Panc1 (cell line): ENCODE measurements at regions not wholly inside any gene's neighbourhood (a gene's known extent, or its start where the extent isn't known, plus 50 kb on each side); places are given as distances from the start of the nearest gene placed in this dataset.

Source experiments
- ATAC-seq: fragments of 200-7000 bp; cut with Tn5 transposase; 2 replicates; pipeline ENCODE4 v1.9.1; 2020; ENCODE audit warnings: mild to moderate bottlenecking, moderate library complexity
- BruUV-seq: library from RNA; stranded (reverse); fragments of 400-500 nt; replicated peaks from 2 replicates; lab custom pipeline; 2021; lab: Mats Ljungman, UMichigan
- CTCF ChIA-PET: fragments of 300-600 bp; sonication (Branson Sonifier 250); formaldehyde crosslinking; loops from one replicate; lab custom pipeline; 2022; ENCODE audit warnings: antibody characterized with exemption; lab: Charles Lee
- POLR2A ChIA-PET: fragments of 300-600 bp; sonication (Branson Sonifier 250); formaldehyde crosslinking; loops from one replicate; lab custom pipeline; 2022; ENCODE audit warnings: antibody characterized with exemption; lab: Charles Lee
- DNase-seq: peaks from one replicate; pipeline ENCODE4 v3.0.0-alpha.2; 2010; ENCODE audit warnings: low read depth, low spot score
- H3K27ac ChIP-seq: 2 replicates; pipeline ENCODE4 v1.5.1; 2011; ENCODE audit warnings: mild to moderate bottlenecking, low read length, inconsistent platforms
- H3K27me3 ChIP-seq: fragments of 200-500 bp; sonication (Bioruptor generic); 2 replicates; pipeline ENCODE4 v1.6.0; 2014; ENCODE audit warnings: low read length, inconsistent platforms; ENCODE audit not compliant: control insufficient read depth, insufficient read depth
- H3K36me3 ChIP-seq: fragments of 200-500 bp; sonication (Bioruptor generic); 2 replicates; pipeline ENCODE4 v1.5.1; 2014; ENCODE audit warnings: inconsistent platforms, mild to moderate bottlenecking, low read length, moderate library complexity; ENCODE audit not compliant: control insufficient read depth, insufficient read depth
- H3K4me1 ChIP-seq: 2 replicates; pipeline ENCODE4 v1.5.1; 2011; ENCODE audit warnings: inconsistent platforms, mild to moderate bottlenecking, low read length, moderate library complexity; ENCODE audit not compliant: control insufficient read depth, insufficient read depth
- H3K4me3 ChIP-seq, 2 experiments: 2 replicates each; pipeline ENCODE4 v1.5.1; 2011 to 2012; ENCODE audit warnings: low read depth in 2 of 2, low read length in 2 of 2, mild to moderate bottlenecking in 2 of 2, inconsistent platforms in 1 of 2, moderate library complexity in 1 of 2
- H3K9me3 ChIP-seq: fragments of 200-500 bp; sonication (Bioruptor generic); 2 replicates; pipeline ENCODE4 v1.5.1; 2014; ENCODE audit warnings: low read depth, mild to moderate bottlenecking, inconsistent platforms, low read length, moderate library complexity; ENCODE audit not compliant: control insufficient read depth, insufficient read depth
- POLR2AphosphoS5 ChIP-seq: IDR thresholded peaks from 2 replicates; pipeline ENCODE4 v1.6.1; 2012; ENCODE audit warnings: mild to moderate bottlenecking, low read depth, low read length, moderate library complexity
- SIN3A ChIP-seq: IDR thresholded peaks from 2 replicates; pipeline ENCODE4 v1.6.1; 2012; ENCODE audit warnings: low read depth, mild to moderate bottlenecking, low read length, moderate library complexity, borderline replicate concordance; ENCODE audit not compliant: insufficient read depth
- TCF7L2 ChIP-seq: IDR thresholded peaks from 2 replicates; pipeline ENCODE4 v1.6.1; 2011; ENCODE audit warnings: mild to moderate bottlenecking, low read depth, low read length, inconsistent platforms
- in situ Hi-C: cut with HindIII; loops from 2 replicates; pipeline ENCODE4 v1.10.0; 2016; ENCODE audit warnings: low sequenced_read_pairs, low pct_unique_long_range_greater_than_20kb
- intact Hi-C: fragments of 100-400 bp; cut with micrococcal nuclease; formaldehyde crosslinking; loops from one replicate; pipeline ENCODE4 v1.10.0; 2022; ENCODE audit not compliant: unreplicated experiment
- TF ChIP-seq, protein P1 (sequence below), 2 experiments: IDR thresholded peaks; 2 replicates each; pipeline ENCODE4 v1.6.1; 2011 to 2012; ENCODE audit warnings: low read depth in 2 of 2, control low read depth in 1 of 2, low read length in 1 of 2, mild to moderate bottlenecking in 1 of 2, moderate library complexity in 1 of 2; ENCODE audit not compliant: insufficient read depth in 1 of 2
- TF ChIP-seq, protein P2 (sequence below): fragments of 450-650 bp; IDR thresholded peaks from 2 replicates; pipeline ENCODE4 v1.5.1; 2017; ENCODE audit warnings: mild to moderate bottlenecking

DNA sequence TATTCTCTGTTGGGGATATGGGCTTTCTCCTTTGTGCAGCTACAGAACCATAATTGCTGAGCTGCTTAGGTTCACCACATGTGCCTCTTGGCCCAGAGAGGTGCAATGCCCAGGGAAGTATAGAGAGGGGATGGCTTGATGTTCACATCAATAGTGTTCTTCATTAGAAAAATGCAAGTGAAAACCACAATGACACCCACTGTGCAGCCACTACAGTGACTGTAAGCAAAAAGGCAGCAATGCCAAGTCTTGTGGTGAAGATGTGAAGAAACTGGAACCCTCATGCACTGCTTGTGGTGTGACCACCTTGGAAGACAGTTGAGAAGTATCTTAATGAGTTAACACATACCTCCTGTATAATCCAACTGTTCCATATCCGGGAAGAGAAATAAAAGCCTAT is 318.9 kb upstream of the ZMIZ1 start:
- Histone ChIP-seq H3K9me3 (no peaks in the 10 kb centered on the region), H3K4me3 (no peak overlapping the region), H3K27me3 (peaks cover 3% of the 10 kb centered on the region; the same call in 1 of the 2 replicates), H3K4me1 (no peaks in the 10 kb centered on the region), H3K27ac (no peak overlapping the region), H3K36me3 (no peaks in the 10 kb centered on the region)
- no peak for DNase-seq
- ATAC-seq = no peak
- in situ Hi-C loops (no loop called here), intact Hi-C loops (no loop called here)
- no TSS peak for BruUV-seq
- ChIA-PET CTCF (no interaction called here), POLR2A (no interaction called here)
- no peak for TF ChIP-seq SIN3A
- TF ChIP-seq POLR2AphosphoS5 = no peak
- TF ChIP-seq, protein P1, sequence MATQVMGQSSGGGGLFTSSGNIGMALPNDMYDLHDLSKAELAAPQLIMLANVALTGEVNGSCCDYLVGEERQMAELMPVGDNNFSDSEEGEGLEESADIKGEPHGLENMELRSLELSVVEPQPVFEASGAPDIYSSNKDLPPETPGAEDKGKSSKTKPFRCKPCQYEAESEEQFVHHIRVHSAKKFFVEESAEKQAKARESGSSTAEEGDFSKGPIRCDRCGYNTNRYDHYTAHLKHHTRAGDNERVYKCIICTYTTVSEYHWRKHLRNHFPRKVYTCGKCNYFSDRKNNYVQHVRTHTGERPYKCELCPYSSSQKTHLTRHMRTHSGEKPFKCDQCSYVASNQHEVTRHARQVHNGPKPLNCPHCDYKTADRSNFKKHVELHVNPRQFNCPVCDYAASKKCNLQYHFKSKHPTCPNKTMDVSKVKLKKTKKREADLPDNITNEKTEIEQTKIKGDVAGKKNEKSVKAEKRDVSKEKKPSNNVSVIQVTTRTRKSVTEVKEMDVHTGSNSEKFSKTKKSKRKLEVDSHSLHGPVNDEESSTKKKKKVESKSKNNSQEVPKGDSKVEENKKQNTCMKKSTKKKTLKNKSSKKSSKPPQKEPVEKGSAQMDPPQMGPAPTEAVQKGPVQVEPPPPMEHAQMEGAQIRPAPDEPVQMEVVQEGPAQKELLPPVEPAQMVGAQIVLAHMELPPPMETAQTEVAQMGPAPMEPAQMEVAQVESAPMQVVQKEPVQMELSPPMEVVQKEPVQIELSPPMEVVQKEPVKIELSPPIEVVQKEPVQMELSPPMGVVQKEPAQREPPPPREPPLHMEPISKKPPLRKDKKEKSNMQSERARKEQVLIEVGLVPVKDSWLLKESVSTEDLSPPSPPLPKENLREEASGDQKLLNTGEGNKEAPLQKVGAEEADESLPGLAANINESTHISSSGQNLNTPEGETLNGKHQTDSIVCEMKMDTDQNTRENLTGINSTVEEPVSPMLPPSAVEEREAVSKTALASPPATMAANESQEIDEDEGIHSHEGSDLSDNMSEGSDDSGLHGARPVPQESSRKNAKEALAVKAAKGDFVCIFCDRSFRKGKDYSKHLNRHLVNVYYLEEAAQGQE (IDR thresholded peaks at IDR 0.05; ENCODE audit: insufficient read depth in 1 of 2, low read depth in 2 of 2, low read length in 1 of 2) = no peak
- no peak for TF ChIP-seq TCF7L2
- TF ChIP-seq, protein P2, sequence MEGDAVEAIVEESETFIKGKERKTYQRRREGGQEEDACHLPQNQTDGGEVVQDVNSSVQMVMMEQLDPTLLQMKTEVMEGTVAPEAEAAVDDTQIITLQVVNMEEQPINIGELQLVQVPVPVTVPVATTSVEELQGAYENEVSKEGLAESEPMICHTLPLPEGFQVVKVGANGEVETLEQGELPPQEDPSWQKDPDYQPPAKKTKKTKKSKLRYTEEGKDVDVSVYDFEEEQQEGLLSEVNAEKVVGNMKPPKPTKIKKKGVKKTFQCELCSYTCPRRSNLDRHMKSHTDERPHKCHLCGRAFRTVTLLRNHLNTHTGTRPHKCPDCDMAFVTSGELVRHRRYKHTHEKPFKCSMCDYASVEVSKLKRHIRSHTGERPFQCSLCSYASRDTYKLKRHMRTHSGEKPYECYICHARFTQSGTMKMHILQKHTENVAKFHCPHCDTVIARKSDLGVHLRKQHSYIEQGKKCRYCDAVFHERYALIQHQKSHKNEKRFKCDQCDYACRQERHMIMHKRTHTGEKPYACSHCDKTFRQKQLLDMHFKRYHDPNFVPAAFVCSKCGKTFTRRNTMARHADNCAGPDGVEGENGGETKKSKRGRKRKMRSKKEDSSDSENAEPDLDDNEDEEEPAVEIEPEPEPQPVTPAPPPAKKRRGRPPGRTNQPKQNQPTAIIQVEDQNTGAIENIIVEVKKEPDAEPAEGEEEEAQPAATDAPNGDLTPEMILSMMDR = no peak

DNA sequence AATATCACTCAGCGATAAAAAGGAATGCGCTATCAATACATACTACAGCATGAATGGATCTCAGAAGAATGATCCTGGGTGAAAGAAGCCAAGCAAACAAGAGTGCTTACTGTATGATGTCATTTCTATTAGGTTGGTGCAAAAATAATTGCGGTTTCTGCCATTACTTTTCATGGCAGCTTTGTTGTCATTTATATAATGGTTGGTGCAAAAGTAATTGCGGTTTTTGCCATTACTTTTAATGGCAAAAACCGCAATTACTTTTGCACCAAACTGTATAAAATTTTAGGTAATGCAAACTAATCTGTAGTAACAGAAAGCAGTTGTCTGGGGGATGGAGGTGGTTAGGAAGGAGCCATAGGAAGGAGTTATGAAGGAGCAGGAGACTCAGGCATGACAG is 318.3 kb upstream of the ZMIZ1 start:
- no TSS peak for BruUV-seq
- no peak for ATAC-seq
- H3K27ac ChIP-seq = no peak overlapping the region
- POLR2A ChIA-PET = no interaction called here
- no peaks in the 10 kb centered on the region for H3K4me1 ChIP-seq
- CTCF ChIA-PET = no interaction called here
- no peak overlapping the region for H3K4me3 ChIP-seq
- H3K9me3 ChIP-seq = no peaks in the 10 kb centered on the region
- intact Hi-C loops (no loop called here), in situ Hi-C loops (no loop called here)
- H3K27me3 ChIP-seq = peaks cover 3% of the 10 kb centered on the region; the same call in 1 of the 2 replicates
- TF ChIP-seq, protein P1 (IDR thresholded peaks at IDR 0.05; ENCODE audit: insufficient read depth in 1 of 2, low read depth in 2 of 2, low read length in 1 of 2) = no peak
- no peaks in the 10 kb centered on the region for H3K36me3 ChIP-seq
- DNase-seq = no peak
